Thyroid gland (tissue), 4 donors: ENCODE measurements at regions not wholly inside any gene's neighbourhood (a gene's known extent, or its start where the extent isn't known, plus 50 kb on each side); places are given as distances from the start of the nearest gene placed in this dataset.

Source experiments
- DNase-seq, 2 donors: peaks; one replicate each; pipeline ENCODE4 v3.0.0-alpha.2; 2019
- H3K27ac ChIP-seq, 3 donors: fragments of 200-600 bp; sonication (generic); 1 replicate in 2 of 3; 2 replicates in 1 of 3; pipeline ENCODE4 v1.5.1; 2016 to 2019; ENCODE audit warnings: mild to moderate bottlenecking in 1 of 3, moderate library complexity in 1 of 3
- H3K27me3 ChIP-seq: fragments of 200-600 bp; sonication (generic); one replicate; pipeline ENCODE4 v1.5.1; 2019
- H3K36me3 ChIP-seq, 2 donors: fragments of 200-600 bp; sonication (generic); one replicate each; pipeline ENCODE4 v1.5.1; 2016 to 2019
- H3K4me1 ChIP-seq, 2 donors: fragments of 200-600 bp; sonication (generic); one replicate each; pipeline ENCODE4 v1.5.1; 2017 to 2019
- H3K4me3 ChIP-seq, 3 donors: fragments of 200-600 bp; sonication (generic); replicated peaks in 1 of 3; 1 replicate in 2 of 3; 2 replicates in 1 of 3; pipeline ENCODE4 v1.5.1; 2016; ENCODE audit warnings: mild to moderate bottlenecking in 1 of 3
- H3K9me3 ChIP-seq: fragments of 200-600 bp; sonication (generic); one replicate; pipeline ENCODE4 v1.5.1; 2017
- CTCF ChIP-seq, 6 experiments: fragments of 200-600 bp in 3 of 6; fragments of 450-650 bp in 3 of 6; sonication (generic) in 3 of 6; IDR thresholded peaks; one replicate each; pipeline ENCODE4 v1.5.1; 2016 to 2019; ENCODE audit warnings: antibody characterized with exemption in 6 of 6, mild to moderate bottlenecking in 2 of 6, inconsistent platforms in 1 of 6, moderate library complexity in 1 of 6
- POLR2A ChIP-seq, 2 donors: fragments of 450-650 bp; IDR thresholded peaks; one replicate each; pipeline ENCODE4 v1.6.1; 2017; ENCODE audit warnings: antibody characterized with exemption in 2 of 2, mild to moderate bottlenecking in 2 of 2, moderate library complexity in 1 of 2
- WGBS, 2 donors: methylation state at CpG; one replicate each; pipeline ENCODE4 v1.1.5; 2017; 5-methylcytosine and 5-hydroxymethylcytosine counted together
- intact Hi-C: fragments of 100-400 bp; cut with DNase I; formaldehyde crosslinking; loops from one replicate; pipeline ENCODE4 v1.15.1; 2023

- intact Hi-C loops: no loop called here
- Histone ChIP-seq H3K27me3 (no peaks in the 10 kb centered on the region), H3K27ac (no peak overlapping the region), H3K4me1 (no peaks in the 10 kb centered on the region), H3K9me3 (no peaks in the 10 kb centered on the region), H3K4me3 (no peak overlapping the region), H3K36me3 (no peaks in the 10 kb centered on the region)
- 63 to 71% methylated on average over 3 of the region's 3 CpGs for WGBS, 2 donors
- no peak for TF ChIP-seq POLR2A (IDR thresholded peaks at IDR 0.05)
- no peak for TF ChIP-seq CTCF (IDR thresholded peaks at IDR 0.05)
- DNase-seq: peak in 1 of 2 donors; percentile 16
Observed at GRCh38 chr17:70905796-70906195, 736.5 kb downstream of the KCNJ2 start.

- Histone ChIP-seq H3K27me3 (no peaks in the 10 kb centered on the region), H3K27ac (no peak overlapping the region), H3K9me3 (no peaks in the 10 kb centered on the region), H3K4me1 (no peaks in the 10 kb centered on the region), H3K36me3 (no peaks in the 10 kb centered on the region), H3K4me3 (no peak overlapping the region)
- intact Hi-C loops: no loop called here
- 71 to 75% methylated on average over 2 of the region's 2 CpGs for WGBS, 2 donors
- no peak for TF ChIP-seq POLR2A (IDR thresholded peaks at IDR 0.05)
- no peak for TF ChIP-seq CTCF (IDR thresholded peaks at IDR 0.05)
- no peak for DNase-seq
Observed at GRCh38 chr17:70906808-70907207, 737.5 kb downstream of the KCNJ2 start.

- no peaks in the 10 kb centered on the region for H3K9me3 ChIP-seq
- H3K4me3 ChIP-seq: no peak overlapping the region
- no peaks in the 10 kb centered on the region for H3K4me1 ChIP-seq
- intact Hi-C loops: no loop called here
- 42 to 49% methylated on average over 4 of the region's 4 CpGs for WGBS, 2 donors
- no peaks in the 10 kb centered on the region for H3K36me3 ChIP-seq
- no peak for DNase-seq
- no peak overlapping the region for H3K27ac ChIP-seq
- no peaks in the 10 kb centered on the region for H3K27me3 ChIP-seq
- TF ChIP-seq CTCF (IDR thresholded peaks at IDR 0.05): no peak
- TF ChIP-seq POLR2A (IDR thresholded peaks at IDR 0.05): no peak
Observed at GRCh38 chr17:70912716-70913485, 743.6 kb downstream of the KCNJ2 start.

- no peak for TF ChIP-seq CTCF (IDR thresholded peaks at IDR 0.05)
- TF ChIP-seq POLR2A (IDR thresholded peaks at IDR 0.05): no peak
- H3K36me3 ChIP-seq: no peaks in the 10 kb centered on the region
- H3K4me1 ChIP-seq: no peaks in the 10 kb centered on the region
- no peaks in the 10 kb centered on the region for H3K9me3 ChIP-seq
- no peaks in the 10 kb centered on the region for H3K27me3 ChIP-seq
- no peak overlapping the region for H3K27ac ChIP-seq
- intact Hi-C loops: no loop called here
- H3K4me3 ChIP-seq: no peak overlapping the region
- DNase-seq: no peak
Observed at GRCh38 chr17:70916469-70916868, 747.1 kb downstream of the KCNJ2 start.

- DNase-seq: no peak
- Histone ChIP-seq H3K4me3 (no peak overlapping the region), H3K27ac (no peak overlapping the region), H3K36me3 (no peaks in the 10 kb centered on the region), H3K27me3 (no peaks in the 10 kb centered on the region), H3K9me3 (no peaks in the 10 kb centered on the region), H3K4me1 (no peaks in the 10 kb centered on the region)
- intact Hi-C loops: no loop called here
- TF ChIP-seq POLR2A (IDR thresholded peaks at IDR 0.05): no peak
- TF ChIP-seq CTCF (IDR thresholded peaks at IDR 0.05): no peak
- 100% methylated on average over 1 of the region's 1 CpG for WGBS, 2 donors
Observed at GRCh38 chr17:70919241-70919640, 749.9 kb downstream of the KCNJ2 start.
